ENCODE measurements at regions not wholly inside any gene's neighbourhood (a gene's known extent, or its start where the extent isn't known, plus 50 kb on each side); places are given as distances from the start of the nearest gene placed in this dataset.

- H3K27ac ChIP-seq (replicated peaks) = no peak overlapping the region
- DNase-seq (ENCODE audit: low read depth in 1 of 2, low spot score in 1 of 2) = no peak
- no peak for TF ChIP-seq GABPA (IDR thresholded peaks at IDR 0.05; ENCODE audit: low read depth)
- TF ChIP-seq SPI1 (IDR thresholded peaks at IDR 0.05; ENCODE audit: borderline replicate concordance, low read depth) = no peak
- no peak for TF ChIP-seq POLR2AphosphoS5 (IDR thresholded peaks at IDR 0.05; ENCODE audit: low read depth)
- TF ChIP-seq CTCF (IDR thresholded peaks at IDR 0.05; ENCODE audit: insufficient read depth, low read length) = no peak
- no peak for TF ChIP-seq REST (IDR thresholded peaks at IDR 0.05; ENCODE audit: insufficient replicate concordance, low read depth)
- H3K4me3 ChIP-seq (replicated peaks; ENCODE audit: insufficient read depth, low read length) = no peak overlapping the region
- no peaks in the 10 kb centered on the region for H3K27me3 ChIP-seq (ENCODE audit: insufficient read depth, poor library complexity, severe bottlenecking)
These were observed 168.1 kb downstream of the KCNE4 start for GRCh38 chr2:223219872-223220657.

GRCh38 chr2:223220658-223220925 is 168.6 kb downstream of the KCNE4 start:
- no peak for DNase-seq (ENCODE audit: low read depth in 1 of 2, low spot score in 1 of 2)
- TF ChIP-seq REST (IDR thresholded peaks at IDR 0.05; ENCODE audit: insufficient replicate concordance, low read depth) = no peak
- TF ChIP-seq CTCF (IDR thresholded peaks at IDR 0.05; ENCODE audit: insufficient read depth, low read length) = no peak
- TF ChIP-seq GABPA (IDR thresholded peaks at IDR 0.05; ENCODE audit: low read depth) = no peak
- TF ChIP-seq POLR2AphosphoS5 (IDR thresholded peaks at IDR 0.05; ENCODE audit: low read depth) = no peak
- TF ChIP-seq SPI1 (IDR thresholded peaks at IDR 0.05; ENCODE audit: borderline replicate concordance, low read depth) = no peak
- no peak overlapping the region for H3K27ac ChIP-seq (replicated peaks)

GRCh38 chr2:223221139-223221835 is 169.3 kb downstream of the KCNE4 start:
- DNase-seq (ENCODE audit: low read depth in 1 of 2, low spot score in 1 of 2) = no peak

More at GRCh38 chr2:223220658-223220925, 168.6 kb downstream of the KCNE4 start:
- Histone ChIP-seq H3K4me3 (replicated peaks; ENCODE audit: insufficient read depth, low read length) (no peak overlapping the region), H3K27me3 (ENCODE audit: insufficient read depth, poor library complexity, severe bottlenecking) (no peaks in the 10 kb centered on the region)

More at GRCh38 chr2:223221139-223221835, 169.3 kb downstream of the KCNE4 start:
- H3K27me3 ChIP-seq (ENCODE audit: insufficient read depth, poor library complexity, severe bottlenecking) = no peaks in the 10 kb centered on the region
- no peak overlapping the region for H3K4me3 ChIP-seq (replicated peaks; ENCODE audit: insufficient read depth, low read length)
- TF ChIP-seq CTCF (IDR thresholded peaks at IDR 0.05; ENCODE audit: insufficient read depth, low read length) (no peak), GABPA (IDR thresholded peaks at IDR 0.05; ENCODE audit: low read depth) (no peak), SPI1 (IDR thresholded peaks at IDR 0.05; ENCODE audit: borderline replicate concordance, low read depth) (no peak), POLR2AphosphoS5 (IDR thresholded peaks at IDR 0.05; ENCODE audit: low read depth) (no peak), REST (IDR thresholded peaks at IDR 0.05; ENCODE audit: insufficient replicate concordance, low read depth) (no peak)
- no peak overlapping the region for H3K27ac ChIP-seq (replicated peaks)
